ENCODE measurements at regions not wholly inside any gene's neighbourhood (a gene's known extent, or its start where the extent isn't known, plus 50 kb on each side); places are given as distances from the start of the nearest gene placed in this dataset.

DNA sequence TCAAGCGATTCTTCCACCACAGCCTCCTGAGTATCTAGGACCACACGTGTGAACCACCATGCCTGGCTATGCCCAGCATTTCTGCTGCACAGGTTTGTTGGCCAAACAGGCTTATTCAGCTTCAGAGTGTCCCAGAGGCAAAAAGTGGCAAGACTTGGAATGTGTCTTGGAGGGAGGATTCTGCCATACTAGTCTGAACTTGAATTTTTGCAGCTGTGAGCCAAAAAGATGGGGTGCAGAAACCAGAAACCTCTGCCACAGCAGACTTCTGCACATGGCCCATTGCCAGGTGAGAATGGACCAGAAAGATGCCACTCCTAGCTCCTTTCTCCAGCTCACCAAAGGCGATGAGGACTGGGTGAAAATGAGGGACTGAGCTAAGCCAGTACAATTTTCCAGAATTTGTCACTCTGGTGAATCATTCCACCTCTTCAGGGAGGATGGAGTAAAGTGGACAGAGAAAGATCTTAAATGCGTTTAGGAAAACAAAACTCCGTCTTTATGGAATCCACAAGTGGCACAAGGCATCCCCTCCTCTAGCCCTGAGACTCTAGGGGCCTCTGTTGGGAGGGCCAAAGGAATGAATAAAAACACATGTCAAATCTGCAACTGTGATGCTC, 369.1 kb upstream of the CLNK start:
- H3K9me3 ChIP-seq = no peaks in the 10 kb centered on the region
- no peak overlapping the region for H3K27ac ChIP-seq
- H3K4me1 ChIP-seq = no peaks in the 10 kb centered on the region
- intact Hi-C loops (cut with DNase I; ENCODE audit: low total_unique reads) (no loop called here), in situ Hi-C loops (cut with MboI; ENCODE audit: low sequenced_read_pairs in 4 of 4) (no loop called here)
- DNase-seq (no peak), ATAC-seq (no peak)
- H3K36me3 ChIP-seq = no peaks in the 10 kb centered on the region
- no peaks in the 10 kb centered on the region for H3K27me3 ChIP-seq
- H3K4me3 ChIP-seq = no peak overlapping the region
- TF ChIP-seq POLR2A (IDR thresholded peaks at IDR 0.05) (no peak), CTCF (IDR thresholded peaks at IDR 0.05 in 4 of 5, conservative IDR thresholded peaks at IDR 0.05 in 1 of 5) (no peak)

DNA sequence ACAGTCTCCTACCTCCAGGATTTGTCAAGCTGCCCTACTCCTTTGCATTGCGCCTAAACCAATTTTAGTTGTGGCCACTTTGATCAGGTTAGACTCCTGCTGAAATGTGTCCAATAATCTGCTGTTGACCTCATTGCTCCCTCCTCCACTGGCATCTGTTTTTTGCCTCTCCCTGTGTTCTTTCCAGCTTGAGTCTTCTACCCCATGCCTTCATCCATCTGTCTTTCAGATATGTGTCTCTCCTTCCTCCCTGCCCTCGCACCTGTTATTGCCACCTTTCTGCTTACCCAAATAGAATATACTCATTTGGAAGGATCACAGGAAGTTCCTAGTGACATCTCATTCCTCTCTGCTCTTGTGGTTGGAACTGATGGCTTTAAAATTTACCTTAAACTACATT, 366.6 kb upstream of the CLNK start:
- ATAC-seq (no peak), DNase-seq (no peak)
- no peaks in the 10 kb centered on the region for H3K9me3 ChIP-seq
- in situ Hi-C loops (cut with MboI; ENCODE audit: low sequenced_read_pairs in 4 of 4) (no loop called here), intact Hi-C loops (cut with DNase I; ENCODE audit: low total_unique reads) (no loop called here)
- H3K4me1 ChIP-seq = no peaks in the 10 kb centered on the region
- no peak overlapping the region for H3K27ac ChIP-seq
- TF ChIP-seq POLR2A (IDR thresholded peaks at IDR 0.05) = no peak
- no peak overlapping the region for H3K4me3 ChIP-seq
- H3K36me3 ChIP-seq = no peaks in the 10 kb centered on the region
- no peaks in the 10 kb centered on the region for H3K27me3 ChIP-seq

DNA sequence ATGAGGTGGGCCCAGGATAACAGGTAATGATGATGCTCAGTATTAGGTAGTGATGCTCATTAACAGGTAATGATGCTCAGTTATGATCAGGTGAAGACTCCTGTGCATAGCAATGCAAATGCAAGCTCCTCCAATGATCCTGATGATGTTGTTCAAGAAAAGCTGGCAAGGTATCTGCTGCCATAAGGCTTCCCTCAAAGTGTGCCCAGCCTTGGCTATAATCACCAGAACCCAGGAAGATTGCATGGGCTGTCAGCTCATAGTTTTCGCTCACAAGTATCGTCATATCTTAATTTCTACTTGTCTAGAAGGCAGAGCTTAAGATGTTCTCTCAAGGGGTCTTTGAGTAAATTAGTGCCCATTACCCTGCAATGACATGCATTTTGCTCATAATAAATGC, 366.2 kb upstream of the CLNK start:
- Histone ChIP-seq H3K4me3 (no peak overlapping the region), H3K36me3 (no peaks in the 10 kb centered on the region), H3K4me1 (no peaks in the 10 kb centered on the region), H3K9me3 (no peaks in the 10 kb centered on the region), H3K27ac (no peak overlapping the region), H3K27me3 (no peaks in the 10 kb centered on the region)
- DNase-seq (no peak), ATAC-seq (no peak)
- intact Hi-C loops (cut with DNase I; ENCODE audit: low total_unique reads) = no loop called here
- TF ChIP-seq CTCF (IDR thresholded peaks at IDR 0.05 in 4 of 5, conservative IDR thresholded peaks at IDR 0.05 in 1 of 5) (no peak), POLR2A (IDR thresholded peaks at IDR 0.05) (no peak)
- in situ Hi-C loops (cut with MboI; ENCODE audit: low sequenced_read_pairs in 4 of 4) = no loop called here

- Histone ChIP-seq H3K4me3 (no peak overlapping the region), H3K27ac (no peak overlapping the region), H3K27me3 (no peaks in the 10 kb centered on the region), H3K9me3 (no peaks in the 10 kb centered on the region), H3K36me3 (no peaks in the 10 kb centered on the region), H3K4me1 (no peaks in the 10 kb centered on the region)
- in situ Hi-C loops (cut with MboI; ENCODE audit: low sequenced_read_pairs in 4 of 4) = no loop called here
- ATAC-seq (no peak), DNase-seq (no peak)
- intact Hi-C loops (cut with DNase I; ENCODE audit: low total_unique reads) = no loop called here
- TF ChIP-seq POLR2A (IDR thresholded peaks at IDR 0.05) = no peak
- no peak for TF ChIP-seq CTCF (IDR thresholded peaks at IDR 0.05 in 4 of 5, conservative IDR thresholded peaks at IDR 0.05 in 1 of 5)
These were observed 364.4 kb upstream of the CLNK start for GRCh38 chr4:11049001-11049400.

DNA sequence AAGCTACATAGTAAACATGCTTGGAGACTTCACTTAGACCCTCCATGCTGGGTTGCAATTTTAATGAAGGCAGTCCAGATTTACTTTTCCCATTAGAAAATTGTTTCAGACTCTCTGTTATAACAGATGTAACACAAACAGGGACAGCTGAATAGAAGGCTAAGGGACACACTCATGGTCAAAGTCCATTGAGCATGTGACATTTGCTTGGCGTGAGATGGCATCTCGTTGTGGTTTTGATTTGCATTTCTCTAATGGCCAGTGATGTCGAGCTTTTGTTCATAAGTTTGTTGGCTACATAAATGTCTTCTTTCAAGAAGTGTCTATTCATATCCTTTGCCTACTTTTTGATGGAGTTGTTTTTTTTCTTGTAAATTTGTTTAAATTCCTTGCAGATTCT, 358.2 kb upstream of the CLNK start:
- intact Hi-C loops (cut with DNase I; ENCODE audit: low total_unique reads) (no loop called here), in situ Hi-C loops (cut with MboI; ENCODE audit: low sequenced_read_pairs in 4 of 4) (no loop called here)
- Histone ChIP-seq H3K4me1 (no peaks in the 10 kb centered on the region), H3K27ac (no peak overlapping the region), H3K27me3 (no peaks in the 10 kb centered on the region), H3K9me3 (no peaks in the 10 kb centered on the region), H3K36me3 (no peaks in the 10 kb centered on the region), H3K4me3 (no peak overlapping the region)
- TF ChIP-seq POLR2A (IDR thresholded peaks at IDR 0.05) (no peak), CTCF (IDR thresholded peaks at IDR 0.05 in 4 of 5, conservative IDR thresholded peaks at IDR 0.05 in 1 of 5) (no peak)
- ATAC-seq (no peak), DNase-seq (no peak)

Measured in gastrocnemius medialis (tissue), 4 donors.